ENCODE measurements at regions not wholly inside any gene's neighbourhood (a gene's known extent, or its start where the extent isn't known, plus 50 kb on each side); places are given as distances from the start of the nearest gene placed in this dataset.

GRCh38 chr5:4860631-4861030 lies 279.5 kb upstream of the ADAMTS16 start:
- Histone ChIP-seq H3K79me2 (ENCODE audit: insufficient read depth, low read depth) (no peaks in the 10 kb centered on the region), H3K9ac (no peak overlapping the region), H3K4me1 (ENCODE audit: low read depth, poor library complexity, severe bottlenecking) (no peaks in the 10 kb centered on the region), H4K20me1 (ENCODE audit: insufficient read depth) (no peaks in the 10 kb centered on the region), H2AFZ (ENCODE audit: low read depth) (no peak overlapping the region), H3K27me3 (ENCODE audit: insufficient read depth, low read depth) (no peaks in the 10 kb centered on the region), H3K4me2 (no peak overlapping the region), H3K27ac (no peak overlapping the region), H3K36me3 (ENCODE audit: insufficient read depth) (no peaks in the 10 kb centered on the region), H3K4me3 (IDR thresholded peaks at IDR 0.05; ENCODE audit: insufficient read depth, low read depth, low read length) (no peak overlapping the region)
- TF ChIP-seq CTCF (conservative IDR thresholded peaks at IDR 0.05; ENCODE audit: low read depth, low read length) = no peak

GRCh38 chr5:4862500-4862899 lies 277.6 kb upstream of the ADAMTS16 start:
- Histone ChIP-seq H3K36me3 (ENCODE audit: insufficient read depth) (no peaks in the 10 kb centered on the region), H3K4me2 (no peak overlapping the region), H4K20me1 (ENCODE audit: insufficient read depth) (no peaks in the 10 kb centered on the region), H3K79me2 (ENCODE audit: insufficient read depth, low read depth) (no peaks in the 10 kb centered on the region), H2AFZ (ENCODE audit: low read depth) (no peak overlapping the region), H3K4me1 (ENCODE audit: low read depth, poor library complexity, severe bottlenecking) (no peaks in the 10 kb centered on the region), H3K27me3 (ENCODE audit: insufficient read depth, low read depth) (no peaks in the 10 kb centered on the region), H3K9ac (no peak overlapping the region), H3K4me3 (IDR thresholded peaks at IDR 0.05; ENCODE audit: insufficient read depth, low read depth, low read length) (no peak overlapping the region), H3K27ac (no peak overlapping the region)
- peak; percentile 90 for TF ChIP-seq CTCF (conservative IDR thresholded peaks at IDR 0.05; ENCODE audit: low read depth, low read length)

GRCh38 chr5:4866131-4866659 lies 273.9 kb upstream of the ADAMTS16 start:
- Histone ChIP-seq H4K20me1 (ENCODE audit: insufficient read depth) (no peaks in the 10 kb centered on the region), H3K36me3 (ENCODE audit: insufficient read depth) (no peaks in the 10 kb centered on the region), H3K4me3 (IDR thresholded peaks at IDR 0.05; ENCODE audit: insufficient read depth, low read depth, low read length) (no peak overlapping the region), H3K27ac (no peak overlapping the region), H2AFZ (ENCODE audit: low read depth) (no peak overlapping the region), H3K9ac (no peak overlapping the region), H3K4me1 (ENCODE audit: low read depth, poor library complexity, severe bottlenecking) (no peaks in the 10 kb centered on the region), H3K4me2 (no peak overlapping the region), H3K27me3 (ENCODE audit: insufficient read depth, low read depth) (no peaks in the 10 kb centered on the region), H3K79me2 (ENCODE audit: insufficient read depth, low read depth) (no peaks in the 10 kb centered on the region)
- no peak for TF ChIP-seq CTCF (conservative IDR thresholded peaks at IDR 0.05; ENCODE audit: low read depth, low read length)

GRCh38 chr5:4866817-4867216 lies 273.3 kb upstream of the ADAMTS16 start:
- H2AFZ ChIP-seq (ENCODE audit: low read depth) = no peak overlapping the region
- no peaks in the 10 kb centered on the region for H3K79me2 ChIP-seq (ENCODE audit: insufficient read depth, low read depth)
- H3K36me3 ChIP-seq (ENCODE audit: insufficient read depth) = no peaks in the 10 kb centered on the region
- H4K20me1 ChIP-seq (ENCODE audit: insufficient read depth) = no peaks in the 10 kb centered on the region
- H3K27ac ChIP-seq = no peak overlapping the region
- no peak overlapping the region for H3K4me3 ChIP-seq (IDR thresholded peaks at IDR 0.05; ENCODE audit: insufficient read depth, low read depth, low read length)
- no peak overlapping the region for H3K9ac ChIP-seq
- no peaks in the 10 kb centered on the region for H3K27me3 ChIP-seq (ENCODE audit: insufficient read depth, low read depth)
- no peak for TF ChIP-seq CTCF (conservative IDR thresholded peaks at IDR 0.05; ENCODE audit: low read depth, low read length)
- H3K4me2 ChIP-seq = no peak overlapping the region
- H3K4me1 ChIP-seq (ENCODE audit: low read depth, poor library complexity, severe bottlenecking) = no peaks in the 10 kb centered on the region
